ENCODE measurements at regions not wholly inside any gene's neighbourhood (a gene's known extent, or its start where the extent isn't known, plus 50 kb on each side); places are given as distances from the start of the nearest gene placed in this dataset.

DNA sequence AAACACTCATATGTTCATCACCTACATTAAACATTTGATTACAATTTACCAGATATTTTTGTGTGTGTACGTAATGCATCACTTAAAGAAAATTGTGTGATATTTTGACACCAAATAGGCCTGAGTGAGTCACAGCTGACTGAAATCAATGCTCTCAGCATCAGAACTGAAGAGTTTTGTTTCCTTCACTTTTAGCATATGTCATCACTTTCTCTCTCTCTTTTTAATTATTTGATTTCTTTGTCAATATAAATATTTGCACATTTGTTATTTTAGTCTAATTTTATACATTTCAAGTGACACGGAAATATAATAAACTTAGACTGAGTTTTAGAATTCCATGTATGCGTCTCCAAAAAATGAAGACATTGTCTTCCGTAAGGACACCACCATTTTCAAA lies 545.3 kb downstream of the PTPRC start:
- TF ChIP-seq, protein P1, sequence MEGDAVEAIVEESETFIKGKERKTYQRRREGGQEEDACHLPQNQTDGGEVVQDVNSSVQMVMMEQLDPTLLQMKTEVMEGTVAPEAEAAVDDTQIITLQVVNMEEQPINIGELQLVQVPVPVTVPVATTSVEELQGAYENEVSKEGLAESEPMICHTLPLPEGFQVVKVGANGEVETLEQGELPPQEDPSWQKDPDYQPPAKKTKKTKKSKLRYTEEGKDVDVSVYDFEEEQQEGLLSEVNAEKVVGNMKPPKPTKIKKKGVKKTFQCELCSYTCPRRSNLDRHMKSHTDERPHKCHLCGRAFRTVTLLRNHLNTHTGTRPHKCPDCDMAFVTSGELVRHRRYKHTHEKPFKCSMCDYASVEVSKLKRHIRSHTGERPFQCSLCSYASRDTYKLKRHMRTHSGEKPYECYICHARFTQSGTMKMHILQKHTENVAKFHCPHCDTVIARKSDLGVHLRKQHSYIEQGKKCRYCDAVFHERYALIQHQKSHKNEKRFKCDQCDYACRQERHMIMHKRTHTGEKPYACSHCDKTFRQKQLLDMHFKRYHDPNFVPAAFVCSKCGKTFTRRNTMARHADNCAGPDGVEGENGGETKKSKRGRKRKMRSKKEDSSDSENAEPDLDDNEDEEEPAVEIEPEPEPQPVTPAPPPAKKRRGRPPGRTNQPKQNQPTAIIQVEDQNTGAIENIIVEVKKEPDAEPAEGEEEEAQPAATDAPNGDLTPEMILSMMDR (IDR thresholded peaks at IDR 0.05), result no peak
- TF ChIP-seq POLR2A (IDR thresholded peaks at IDR 0.05; ENCODE audit: low read depth), result no peak
